ENCODE measurements at regions not wholly inside any gene's neighbourhood (a gene's known extent, or its start where the extent isn't known, plus 50 kb on each side); places are given as distances from the start of the nearest gene placed in this dataset.

GRCh38 chr12:53803194-53803593 lies 51.4 kb upstream of the CISTR start:
- no peak overlapping the region for H3K4me3 ChIP-seq (ENCODE audit: insufficient read depth, low read depth, low read length)
- no peaks in the 10 kb centered on the region; the same call in 1 of the 2 replicates for H3K27me3 ChIP-seq (ENCODE audit: control insufficient read depth, insufficient read depth, low read length)
- DNase-seq = no peak
- H3K36me3 ChIP-seq (replicated peaks; ENCODE audit: control insufficient read depth, insufficient read depth, low read length) = no peaks in the 10 kb centered on the region

GRCh38 chr12:53803703-53804102 lies 51.9 kb upstream of the CISTR start:
- H3K4me3 ChIP-seq (ENCODE audit: insufficient read depth, low read depth, low read length) = no peak overlapping the region
- no peak for DNase-seq
- H3K27me3 ChIP-seq (ENCODE audit: control insufficient read depth, insufficient read depth, low read length) = no peaks in the 10 kb centered on the region; the same call in 1 of the 2 replicates
- H3K36me3 ChIP-seq (replicated peaks; ENCODE audit: control insufficient read depth, insufficient read depth, low read length) = no peaks in the 10 kb centered on the region

- no peak for DNase-seq
- H3K4me3 ChIP-seq (ENCODE audit: insufficient read depth, low read depth, low read length) = no peak overlapping the region
- H3K36me3 ChIP-seq (replicated peaks; ENCODE audit: control insufficient read depth, insufficient read depth, low read length) = no peaks in the 10 kb centered on the region
- no peaks in the 10 kb centered on the region; the same call in 1 of the 2 replicates for H3K27me3 ChIP-seq (ENCODE audit: control insufficient read depth, insufficient read depth, low read length)
These were observed 52.6 kb upstream of the CISTR start for GRCh38 chr12:53804429-53804828.

- no peak for DNase-seq
- no peaks in the 10 kb centered on the region; the same call in 1 of the 2 replicates for H3K27me3 ChIP-seq (ENCODE audit: control insufficient read depth, insufficient read depth, low read length)
- H3K4me3 ChIP-seq (ENCODE audit: insufficient read depth, low read depth, low read length) = no peak overlapping the region
- no peaks in the 10 kb centered on the region for H3K36me3 ChIP-seq (replicated peaks; ENCODE audit: control insufficient read depth, insufficient read depth, low read length)
These were observed 53.3 kb upstream of the CISTR start for GRCh38 chr12:53805067-53805466.

- H3K4me3 ChIP-seq (ENCODE audit: insufficient read depth, low read depth, low read length) = no peak overlapping the region
- no peaks in the 10 kb centered on the region for H3K36me3 ChIP-seq (replicated peaks; ENCODE audit: control insufficient read depth, insufficient read depth, low read length)
- no peak for DNase-seq
- H3K27me3 ChIP-seq (ENCODE audit: control insufficient read depth, insufficient read depth, low read length) = no peaks in the 10 kb centered on the region; the same call in 1 of the 2 replicates
These were observed 54.0 kb upstream of the CISTR start for GRCh38 chr12:53805791-53806190.

- Histone ChIP-seq H3K36me3 (replicated peaks; ENCODE audit: control insufficient read depth, insufficient read depth, low read length) (no peaks in the 10 kb centered on the region), H3K27me3 (ENCODE audit: control insufficient read depth, insufficient read depth, low read length) (peaks cover 2% of the 10 kb centered on the region; the same call in 1 of the 2 replicates), H3K4me3 (ENCODE audit: insufficient read depth, low read depth, low read length) (no peak overlapping the region)
- no peak for DNase-seq
These were observed 54.9 kb upstream of the CISTR start for GRCh38 chr12:53806721-53807120.

GRCh38 chr12:53807322-53807860 lies 55.6 kb upstream of the CISTR start:
- Histone ChIP-seq H3K27me3 (ENCODE audit: control insufficient read depth, insufficient read depth, low read length) (peaks cover 2% of the 10 kb centered on the region; the same call in 1 of the 2 replicates), H3K36me3 (replicated peaks; ENCODE audit: control insufficient read depth, insufficient read depth, low read length) (no peaks in the 10 kb centered on the region), H3K4me3 (ENCODE audit: insufficient read depth, low read depth, low read length) (no peak overlapping the region)
- DNase-seq = no peak

- H3K4me3 ChIP-seq (ENCODE audit: insufficient read depth, low read depth, low read length) = no peak overlapping the region
- H3K36me3 ChIP-seq (replicated peaks; ENCODE audit: control insufficient read depth, insufficient read depth, low read length) = no peaks in the 10 kb centered on the region
- H3K27me3 ChIP-seq (ENCODE audit: control insufficient read depth, insufficient read depth, low read length) = peaks cover 2% of the 10 kb centered on the region; the same call in 1 of the 2 replicates
- DNase-seq = no peak
These were observed 56.4 kb upstream of the CISTR start for GRCh38 chr12:53808023-53808705.

GRCh38 chr12:53809005-53809404 lies 57.2 kb upstream of the CISTR start:
- H3K36me3 ChIP-seq (replicated peaks; ENCODE audit: control insufficient read depth, insufficient read depth, low read length) = no peaks in the 10 kb centered on the region
- DNase-seq = no peak
- peaks cover 2% of the 10 kb centered on the region; the same call in 1 of the 2 replicates for H3K27me3 ChIP-seq (ENCODE audit: control insufficient read depth, insufficient read depth, low read length)
- no peak overlapping the region for H3K4me3 ChIP-seq (ENCODE audit: insufficient read depth, low read depth, low read length)

- no peak for DNase-seq
- Histone ChIP-seq H3K4me3 (ENCODE audit: insufficient read depth, low read depth, low read length) (no peak overlapping the region), H3K27me3 (ENCODE audit: control insufficient read depth, insufficient read depth, low read length) (peaks cover 2% of the 10 kb centered on the region; the same call in 1 of the 2 replicates), H3K36me3 (replicated peaks; ENCODE audit: control insufficient read depth, insufficient read depth, low read length) (no peaks in the 10 kb centered on the region)
These were observed 59.2 kb upstream of the CISTR start for GRCh38 chr12:53810950-53811349.

GRCh38 chr12:53811606-53812005 lies 59.8 kb upstream of the CISTR start:
- Histone ChIP-seq H3K36me3 (replicated peaks; ENCODE audit: control insufficient read depth, insufficient read depth, low read length) (no peaks in the 10 kb centered on the region), H3K4me3 (ENCODE audit: insufficient read depth, low read depth, low read length) (no peak overlapping the region), H3K27me3 (ENCODE audit: control insufficient read depth, insufficient read depth, low read length) (peaks cover 2% of the 10 kb centered on the region; the same call in 1 of the 2 replicates)
- DNase-seq = no peak

GRCh38 chr12:53816360-53817020 lies 64.7 kb upstream of the CISTR start:
- no peaks in the 10 kb centered on the region; the same call in 1 of the 2 replicates for H3K27me3 ChIP-seq (ENCODE audit: control insufficient read depth, insufficient read depth, low read length)
- no peaks in the 10 kb centered on the region for H3K36me3 ChIP-seq (replicated peaks; ENCODE audit: control insufficient read depth, insufficient read depth, low read length)
- no peak overlapping the region for H3K4me3 ChIP-seq (ENCODE audit: insufficient read depth, low read depth, low read length)
- DNase-seq = no peak

- DNase-seq = no peak
- Histone ChIP-seq H3K36me3 (replicated peaks; ENCODE audit: control insufficient read depth, insufficient read depth, low read length) (no peaks in the 10 kb centered on the region), H3K4me3 (ENCODE audit: insufficient read depth, low read depth, low read length) (no peak overlapping the region), H3K27me3 (ENCODE audit: control insufficient read depth, insufficient read depth, low read length) (no peaks in the 10 kb centered on the region; the same call in 1 of the 2 replicates)
These were observed 65.2 kb upstream of the CISTR start for GRCh38 chr12:53817021-53817389.

- no peaks in the 10 kb centered on the region; the same call in 1 of the 2 replicates for H3K27me3 ChIP-seq (ENCODE audit: control insufficient read depth, insufficient read depth, low read length)
- no peaks in the 10 kb centered on the region for H3K36me3 ChIP-seq (replicated peaks; ENCODE audit: control insufficient read depth, insufficient read depth, low read length)
- no peak overlapping the region for H3K4me3 ChIP-seq (ENCODE audit: insufficient read depth, low read depth, low read length)
- DNase-seq = no peak
These were observed 68.9 kb upstream of the CISTR start for GRCh38 chr12:53820514-53821306.
